ENCODE measurements at regions not wholly inside any gene's neighbourhood (a gene's known extent, or its start where the extent isn't known, plus 50 kb on each side); places are given as distances from the start of the nearest gene placed in this dataset.
"Not testable (repeated sequence)": the region's sequence is repeated elsewhere in the genome, so short reads cannot be mapped to it uniquely, and the experiment has no call there.

DNA sequence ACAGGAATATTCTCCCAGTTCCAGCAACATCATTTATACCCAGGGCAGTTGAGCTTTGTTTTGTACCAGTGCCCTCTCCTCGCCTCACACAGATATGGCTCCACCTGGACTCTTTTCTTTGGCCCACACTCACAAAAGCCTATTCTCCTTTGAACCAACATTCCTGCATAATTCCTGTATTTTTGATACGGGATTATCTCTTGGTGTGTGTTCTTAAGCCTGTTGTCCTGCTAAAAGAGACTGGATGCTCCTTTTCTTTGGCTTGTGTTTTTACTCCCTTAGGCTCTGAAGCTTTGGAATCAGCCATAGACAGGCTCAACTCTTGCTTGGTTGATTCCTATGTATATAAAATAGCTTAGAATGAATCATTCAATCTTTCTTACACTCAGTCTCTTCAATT is 305.4 kb upstream of the SATB1 start:
- DNase-seq: no peak

DNA sequence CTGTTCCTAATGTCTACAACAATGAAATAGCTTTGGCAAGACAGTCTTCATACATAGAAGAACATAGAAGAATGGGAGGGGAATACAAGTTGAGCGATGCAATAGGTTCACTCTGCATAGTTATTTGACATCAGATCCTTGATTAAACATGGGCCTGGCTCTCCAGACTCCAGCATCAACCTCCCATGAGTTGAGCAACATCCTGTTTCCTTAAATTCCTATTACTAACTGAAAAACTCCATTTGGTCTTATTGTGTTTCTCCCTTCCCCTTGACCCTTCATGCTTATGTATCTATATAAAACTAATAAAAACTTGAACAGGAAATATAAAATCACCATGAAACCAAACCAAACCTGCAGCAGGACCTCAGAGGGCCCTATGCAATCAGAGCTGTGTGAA is 304.5 kb upstream of the SATB1 start:
- no peak for DNase-seq

DNA sequence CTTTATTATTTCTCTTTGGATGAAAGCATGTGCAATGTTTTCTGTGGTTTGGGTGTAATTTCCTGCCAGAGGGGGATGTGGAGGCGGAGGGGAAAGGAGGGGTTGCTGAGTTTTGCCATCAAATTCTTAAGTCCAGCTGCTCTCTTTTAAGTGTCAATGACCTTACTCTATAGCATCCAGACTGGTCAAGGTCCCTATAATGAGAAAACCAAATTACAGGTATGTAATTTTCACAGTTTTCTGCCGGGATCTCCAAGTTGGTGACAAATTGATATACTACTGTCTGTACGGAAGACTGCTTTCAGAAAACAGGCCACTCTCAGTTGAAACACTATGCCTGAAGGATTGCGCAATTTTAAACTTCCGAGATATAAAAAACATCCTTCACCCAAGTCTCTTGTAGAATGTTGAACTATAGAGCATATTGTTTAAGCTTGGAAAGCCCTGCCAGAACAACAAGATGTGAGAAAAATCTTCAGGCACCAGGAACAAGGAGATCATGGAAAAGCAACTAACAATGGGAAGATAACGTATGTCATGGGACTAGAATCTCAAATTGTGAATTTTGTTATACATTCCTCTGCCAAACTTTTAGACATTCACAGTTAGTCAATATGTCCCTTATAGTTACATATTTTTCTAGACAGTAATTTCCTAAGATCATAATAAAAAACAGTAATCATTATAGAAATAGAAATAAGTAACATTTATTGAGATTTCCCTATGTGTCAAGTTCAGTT is 300.7 kb upstream of the SATB1 start:
- DNase-seq: peak; percentile 5

DNA sequence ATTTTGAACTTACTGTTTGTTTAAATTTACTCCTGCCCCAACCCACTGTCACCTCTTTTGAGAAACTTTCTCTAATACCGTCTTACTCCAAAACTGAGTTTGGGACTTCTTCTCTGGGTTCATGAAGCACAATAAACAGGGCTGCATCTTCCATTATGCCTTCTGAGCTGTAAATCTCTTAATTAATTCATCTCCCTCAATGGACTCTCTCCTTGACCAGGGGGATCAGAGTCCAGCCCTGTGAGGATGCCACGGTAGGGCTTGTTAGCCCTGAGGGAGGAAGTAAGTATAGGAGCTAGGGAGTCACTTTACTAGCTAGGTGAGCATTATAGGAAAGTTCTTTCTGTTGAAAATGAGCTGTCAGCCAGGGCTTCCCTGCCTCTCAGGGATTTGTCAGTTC is 299.3 kb upstream of the SATB1 start:
- no peak for DNase-seq

DNA sequence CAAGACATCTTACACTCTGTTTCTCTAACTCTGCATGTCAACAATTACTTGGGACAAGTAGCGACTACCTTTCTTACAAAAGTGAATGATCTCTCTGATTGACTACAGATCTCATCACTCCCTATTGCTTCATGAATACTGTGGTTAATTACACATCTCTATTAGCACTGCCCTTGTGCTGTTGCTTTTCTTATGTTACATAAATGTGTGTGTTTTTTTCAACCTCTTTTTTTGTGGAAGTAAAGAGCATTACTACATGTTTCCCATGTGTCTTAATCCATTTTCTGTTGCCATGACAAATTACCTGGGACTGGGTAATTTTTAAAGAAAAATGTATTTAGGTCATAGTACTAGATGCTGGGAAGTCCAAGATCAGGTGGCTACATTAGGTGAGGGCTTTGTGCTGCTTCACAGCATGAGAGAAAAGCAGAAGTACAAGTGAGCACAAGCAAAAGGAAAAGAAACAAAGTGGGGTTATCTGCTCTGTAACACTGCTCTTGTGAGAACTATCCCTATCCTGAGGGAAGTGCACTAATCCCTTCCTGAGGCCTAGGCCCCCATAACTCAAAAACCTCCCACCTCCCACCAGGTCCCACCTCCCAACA is 298.2 kb upstream of the SATB1 start:
- no peak for DNase-seq

DNA sequence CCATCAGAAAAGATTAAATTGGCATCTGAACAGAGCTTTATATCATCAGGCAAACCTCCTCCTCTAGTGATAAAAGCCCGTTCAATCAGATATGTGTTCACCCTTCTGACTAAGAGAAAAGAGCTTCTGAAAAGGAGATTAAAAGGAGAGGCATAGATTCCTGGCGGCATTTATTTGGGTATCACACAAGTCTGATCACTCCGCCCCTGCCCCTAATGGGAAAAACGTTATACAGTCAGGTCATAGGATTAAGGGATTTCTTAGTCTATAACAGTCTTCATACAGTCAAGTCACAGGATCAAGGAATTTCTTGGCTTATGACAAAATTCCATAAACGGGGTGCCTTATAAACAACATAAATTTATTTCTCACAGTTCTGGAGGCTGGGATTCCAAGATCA is 295.4 kb upstream of the SATB1 start:
- no peak for DNase-seq

DNA sequence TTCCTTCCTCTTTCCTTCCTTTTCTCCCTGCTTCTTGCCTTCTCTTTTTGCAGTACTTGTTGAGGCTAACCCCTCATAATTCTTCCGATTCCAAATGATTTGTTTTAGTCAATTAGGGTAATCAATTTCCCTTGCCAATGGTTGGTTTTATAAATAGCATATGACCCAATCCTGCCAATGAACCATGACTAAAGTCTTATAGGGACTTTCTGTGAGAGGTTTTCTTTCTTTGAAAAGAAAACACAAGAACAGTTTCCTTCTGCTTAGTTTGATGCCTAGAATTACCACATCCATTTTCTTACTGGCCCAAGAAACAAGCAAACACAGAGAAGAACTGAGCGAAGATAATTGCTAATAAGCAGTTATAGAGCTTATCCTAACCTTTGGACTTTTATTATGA is 292.5 kb upstream of the SATB1 start:
- no peak for DNase-seq

DNA sequence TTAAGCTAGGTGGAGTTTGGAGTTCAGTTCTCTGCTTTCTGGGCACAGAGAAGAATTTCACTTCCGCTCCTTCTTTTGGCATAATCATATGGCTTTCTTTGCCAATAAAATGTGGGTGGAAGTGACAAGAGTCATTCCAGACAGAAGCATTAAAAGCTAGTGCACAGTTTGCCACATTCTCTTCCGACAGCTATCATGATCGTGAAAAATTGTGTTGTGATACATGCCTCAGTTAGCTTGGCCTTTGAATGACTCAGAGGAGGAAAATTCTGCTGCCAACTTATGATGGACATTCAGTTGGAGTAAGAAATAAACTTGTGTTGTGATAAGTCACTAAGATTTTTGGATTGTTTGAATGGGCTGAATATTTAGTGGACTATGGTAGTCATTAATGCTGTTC is 291.7 kb upstream of the SATB1 start:
- no peak for DNase-seq

DNA sequence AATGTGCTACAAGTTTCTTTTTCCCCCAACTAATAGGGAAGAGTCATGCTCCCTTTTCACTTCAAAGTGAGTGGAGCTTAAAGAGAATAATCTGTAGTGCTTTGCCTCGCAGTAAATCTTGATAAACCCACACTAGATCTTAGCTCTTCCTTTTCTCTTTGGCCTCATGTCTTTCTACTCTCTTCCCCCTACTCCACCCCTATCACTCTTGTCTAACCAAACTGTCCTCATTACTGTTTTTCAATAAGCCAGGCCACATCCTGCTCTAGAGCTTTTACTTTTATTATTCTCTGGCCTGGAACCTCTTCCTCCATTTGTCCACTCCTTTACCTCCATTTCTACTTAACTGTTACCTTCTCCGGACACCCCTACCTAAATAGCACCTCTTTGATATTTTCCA is 291.0 kb upstream of the SATB1 start:
- DNase-seq: no peak

DNA sequence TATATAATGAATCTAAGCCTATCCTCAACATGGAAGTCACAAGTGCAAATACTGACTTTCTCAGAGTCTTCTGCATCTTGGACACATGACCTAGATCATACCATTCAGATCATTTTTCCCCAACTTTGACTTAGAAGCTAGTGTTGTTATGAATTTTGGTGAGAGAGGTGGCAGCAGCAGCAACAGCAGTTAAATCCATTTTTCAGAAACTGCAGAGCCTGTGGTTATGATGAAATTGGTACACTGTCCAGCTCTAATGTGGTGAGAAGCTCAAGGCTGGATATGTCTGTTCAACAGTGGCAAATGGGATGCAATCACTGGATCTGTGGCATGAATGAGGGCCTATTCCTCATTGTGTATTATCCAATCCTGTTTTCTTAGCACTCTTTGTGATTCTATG is 290.1 kb upstream of the SATB1 start:
- DNase-seq: no peak

DNA sequence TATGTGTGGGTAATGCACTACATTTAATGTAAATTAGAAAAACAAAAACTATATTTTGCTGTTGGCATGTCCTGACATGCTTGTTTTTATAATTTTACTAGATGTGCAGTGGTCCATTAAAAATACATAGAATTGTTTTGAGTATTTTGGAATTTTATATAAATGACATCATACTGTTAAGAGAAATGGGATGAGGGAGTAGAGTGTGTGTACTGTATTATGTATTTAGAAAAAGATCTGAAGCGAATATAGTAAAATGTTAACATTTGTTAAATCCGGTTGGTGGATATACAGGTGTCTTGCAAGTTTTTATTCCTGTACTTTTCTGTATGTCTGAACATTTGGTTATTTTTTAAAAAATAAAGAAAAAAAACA is 288.4 kb upstream of the SATB1 start:
- no peak for DNase-seq

DNA sequence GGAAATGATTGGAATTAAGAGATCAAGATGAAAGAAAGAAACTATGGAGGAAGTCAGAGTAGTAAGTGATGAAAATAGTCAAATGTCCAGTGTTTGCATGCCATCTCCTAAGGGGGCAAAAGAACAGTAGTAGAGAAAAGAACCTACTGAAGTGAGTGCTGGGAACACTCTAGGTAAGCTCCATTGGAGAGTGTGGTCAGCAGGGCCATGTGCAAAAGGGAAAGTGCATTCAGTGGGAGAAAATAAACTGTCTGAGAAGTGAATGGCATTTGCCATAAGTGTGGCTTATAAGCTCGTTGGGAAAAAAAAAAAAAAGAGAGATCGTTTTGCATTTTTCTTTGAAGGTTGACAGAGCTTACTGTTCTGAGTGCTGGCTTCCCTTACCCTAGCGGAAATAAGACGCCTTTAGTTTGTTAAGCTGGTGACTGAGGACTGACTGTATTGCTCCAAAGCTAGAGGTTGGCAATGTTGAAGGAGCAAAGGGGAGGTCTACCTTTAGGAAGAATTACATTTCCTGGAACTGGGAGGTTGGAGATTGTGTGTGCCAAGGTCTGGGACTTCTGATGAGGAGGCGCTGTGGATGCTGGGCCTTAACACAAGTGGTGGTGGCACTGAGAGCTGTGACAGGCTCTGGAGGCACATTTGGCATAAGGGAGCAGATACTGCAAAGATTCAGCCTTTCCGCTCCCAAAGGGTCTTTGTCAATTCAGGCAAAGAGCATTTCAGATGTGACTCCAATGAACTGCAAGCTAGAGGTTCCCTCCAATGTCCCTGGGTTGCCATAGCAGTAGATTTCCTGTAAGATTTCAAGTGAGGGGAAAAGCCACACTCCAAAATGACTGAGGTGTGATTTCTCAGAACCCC is 287.8 kb upstream of the SATB1 start:
- DNase-seq: no peak

DNA sequence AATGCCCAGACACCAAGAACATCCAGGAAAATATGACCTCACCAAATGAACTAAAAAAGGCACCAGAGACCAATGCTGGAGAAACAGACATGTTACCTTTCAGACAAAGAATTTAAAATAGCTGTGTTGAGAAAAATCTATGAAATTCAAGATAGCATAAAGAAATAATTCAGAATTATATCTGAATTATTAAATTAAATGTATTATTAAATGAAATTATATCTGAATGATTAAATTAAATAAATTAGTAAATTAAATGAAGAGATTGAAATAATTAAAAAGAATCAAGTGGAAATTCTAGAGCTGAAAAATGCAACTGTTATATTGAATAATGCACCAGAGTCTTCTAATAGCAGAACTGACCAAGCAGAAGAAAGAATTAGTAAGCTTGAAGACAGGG is 279.2 kb upstream of the SATB1 start:
- DNase-seq: no peak

DNA sequence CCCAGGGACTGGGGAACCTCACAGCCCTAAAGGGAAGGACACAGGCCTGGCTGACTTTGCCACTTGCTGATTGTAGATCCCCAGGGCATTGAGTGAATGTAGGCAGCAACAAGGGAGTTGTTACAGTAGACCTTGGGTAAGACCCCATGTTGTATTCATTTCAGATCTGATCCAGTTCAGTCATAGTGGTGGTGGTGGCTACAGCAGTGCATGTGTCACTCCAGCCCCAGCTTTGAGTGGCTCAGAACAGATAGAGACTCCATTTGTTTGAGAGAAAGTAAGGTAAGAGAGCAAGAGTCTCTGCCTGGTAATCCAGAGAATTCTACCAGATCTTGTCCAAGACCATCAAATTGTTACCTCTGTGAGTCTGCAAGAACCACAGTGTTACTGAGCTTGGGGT is 278.7 kb upstream of the SATB1 start:
- no peak for DNase-seq

DNA sequence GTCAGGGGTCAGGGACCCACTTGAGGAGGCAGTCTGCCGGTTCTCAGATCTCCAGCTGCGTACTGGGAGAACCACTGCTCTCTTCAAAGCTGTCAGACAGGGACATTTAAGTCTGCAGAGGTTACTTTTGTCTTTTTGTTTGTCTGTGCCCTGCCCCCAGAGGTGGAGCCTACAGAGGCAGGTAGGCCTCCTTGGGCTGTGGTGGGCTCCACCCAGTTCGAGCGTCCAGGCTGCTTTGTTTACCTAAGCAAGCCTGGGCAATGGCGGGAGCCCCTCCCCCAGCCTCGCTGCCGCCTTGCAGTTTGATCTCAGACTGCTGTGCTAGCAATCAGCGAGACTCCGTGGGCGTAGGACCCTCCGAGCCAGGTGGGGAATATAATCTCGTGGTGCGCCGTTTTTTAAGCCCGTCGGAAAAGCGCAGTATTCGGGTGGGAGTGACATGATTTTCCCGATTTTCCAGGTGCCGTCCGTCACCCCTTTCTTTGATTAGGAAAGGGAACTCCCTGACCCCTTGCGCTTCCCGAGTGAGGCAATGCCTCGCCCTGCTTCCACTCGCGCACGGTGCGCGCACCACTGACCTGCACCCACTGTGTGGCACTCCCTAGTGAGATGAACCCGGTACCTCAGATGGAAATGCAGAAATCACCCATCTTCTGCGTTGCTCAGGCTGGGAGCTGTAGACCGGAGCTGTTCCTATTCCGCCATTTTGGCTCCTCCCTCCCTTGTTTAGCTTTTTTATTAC is 268.6 kb upstream of the SATB1 start:
- not testable (repeated sequence) for DNase-seq

DNA sequence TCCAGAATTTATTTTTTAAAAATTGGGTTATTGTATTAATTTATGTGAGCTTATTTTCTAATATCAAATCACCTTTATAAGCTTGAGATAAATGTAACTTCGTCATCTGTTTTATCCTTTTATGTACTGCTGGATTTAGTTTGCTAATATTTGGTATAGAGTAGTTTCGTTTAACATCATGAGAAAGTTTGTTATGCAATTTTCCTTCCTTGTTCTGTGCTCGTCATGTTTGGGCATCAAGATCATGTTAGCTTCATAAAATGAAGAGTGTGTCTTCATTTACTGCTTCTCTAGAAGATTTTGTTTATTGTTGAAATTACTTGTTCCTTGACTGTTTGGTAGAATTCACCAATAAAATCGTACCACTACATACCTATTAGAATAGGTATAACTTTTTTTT is 262.1 kb upstream of the SATB1 start:
- DNase-seq: no peak

DNA sequence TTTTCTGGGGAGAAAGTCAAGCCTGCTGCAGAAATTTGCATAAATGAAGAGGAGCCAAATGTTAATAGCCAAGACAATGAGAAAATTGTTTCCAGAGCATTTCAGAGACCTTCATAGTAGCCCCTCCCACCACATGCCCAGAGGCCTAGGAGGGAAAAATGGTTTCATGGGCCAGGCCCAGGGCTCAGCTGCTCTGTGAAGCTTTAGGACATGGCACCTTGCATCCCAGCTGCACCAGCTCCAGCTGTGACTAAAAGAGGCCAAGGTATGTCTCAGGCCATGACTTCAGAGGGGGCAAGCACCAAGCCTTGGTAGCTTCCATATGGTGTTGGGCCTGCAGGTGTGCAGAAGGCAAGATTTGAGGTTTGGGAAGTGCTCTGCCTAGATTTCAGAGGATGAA is 258.8 kb upstream of the SATB1 start:
- no peak for DNase-seq

DNA sequence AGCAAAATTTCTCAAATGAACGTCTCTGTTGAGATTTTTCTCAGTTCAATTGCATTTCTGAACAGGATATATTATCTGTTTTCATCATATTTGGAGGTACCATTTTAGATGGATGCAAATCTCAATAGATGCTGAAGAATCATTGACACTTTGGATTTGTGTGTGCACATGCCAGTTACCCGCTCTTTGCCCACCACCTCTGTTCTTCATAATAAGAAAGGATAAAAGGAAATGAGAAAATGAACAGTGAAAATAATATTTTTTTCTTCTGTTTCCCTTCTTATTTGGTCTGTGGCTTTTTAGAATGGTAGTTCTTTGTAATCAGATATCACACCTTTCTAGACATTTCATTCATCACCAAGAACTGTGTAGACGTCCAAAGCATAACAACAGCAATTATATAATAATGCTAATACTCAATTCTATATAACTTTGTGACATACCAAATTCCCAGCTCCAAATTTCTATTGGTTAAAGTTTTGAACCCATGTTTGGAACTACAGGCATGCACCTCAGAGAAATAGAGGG is 256.7 kb upstream of the SATB1 start:
- no peak for DNase-seq

DNA sequence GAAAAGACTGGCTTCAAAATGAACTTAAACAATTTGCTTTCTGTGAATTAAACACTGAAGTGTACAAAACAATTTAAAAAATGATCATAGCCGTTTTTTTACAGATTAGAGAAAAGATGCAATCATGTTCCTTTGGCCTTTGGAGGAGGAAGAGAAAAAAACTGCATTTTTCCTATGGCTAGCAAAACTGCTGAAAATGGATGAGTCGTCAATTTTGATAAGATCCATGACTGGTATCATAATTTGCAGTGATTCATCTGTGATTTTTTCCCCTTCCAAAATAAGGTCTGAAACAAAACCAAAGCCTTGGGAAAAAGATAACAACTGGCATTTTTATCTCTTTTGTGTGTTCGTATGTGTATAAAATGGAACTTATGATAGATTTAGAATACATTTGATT is 255.6 kb upstream of the SATB1 start:
- DNase-seq: no peak

DNA sequence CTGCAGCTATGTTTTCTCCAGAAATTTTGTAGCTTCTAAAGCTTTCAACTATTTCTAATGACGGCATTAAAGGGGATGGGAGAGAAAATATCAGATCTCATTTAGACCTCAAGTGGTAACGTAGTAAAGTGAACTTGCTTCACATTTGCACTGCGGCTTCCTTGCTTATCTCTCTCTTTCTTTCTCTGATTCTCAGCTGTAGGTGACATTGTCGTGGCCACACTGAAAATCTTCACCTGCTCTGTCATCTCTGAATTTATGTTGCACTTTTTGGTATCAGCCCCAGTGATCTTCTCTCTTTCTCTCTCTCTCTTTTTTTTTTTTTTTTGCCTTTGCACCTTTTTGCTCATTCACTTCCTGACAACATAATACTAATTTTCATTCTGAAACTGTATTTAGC is 254.1 kb upstream of the SATB1 start:
- no peak for DNase-seq

DNA sequence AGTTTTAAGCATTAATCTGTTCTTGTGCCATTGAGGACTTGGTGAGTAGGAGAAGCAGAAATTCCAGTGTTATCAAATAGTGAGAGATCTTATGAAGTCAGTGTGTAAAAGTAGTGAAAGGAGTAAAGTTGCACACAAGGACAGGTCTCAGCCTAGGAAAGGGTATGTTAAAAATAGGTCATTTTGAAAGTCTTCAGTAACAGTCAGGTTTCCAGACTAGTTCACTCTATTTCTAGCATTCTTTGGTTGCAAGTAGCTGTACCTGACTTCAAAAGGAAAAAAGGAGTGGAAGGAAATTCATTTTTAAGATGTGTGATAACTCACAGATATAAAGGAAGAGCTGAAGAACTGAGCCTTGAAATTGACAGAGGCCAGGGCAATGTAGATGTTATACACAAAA is 250.1 kb upstream of the SATB1 start:
- no peak for DNase-seq

DNA sequence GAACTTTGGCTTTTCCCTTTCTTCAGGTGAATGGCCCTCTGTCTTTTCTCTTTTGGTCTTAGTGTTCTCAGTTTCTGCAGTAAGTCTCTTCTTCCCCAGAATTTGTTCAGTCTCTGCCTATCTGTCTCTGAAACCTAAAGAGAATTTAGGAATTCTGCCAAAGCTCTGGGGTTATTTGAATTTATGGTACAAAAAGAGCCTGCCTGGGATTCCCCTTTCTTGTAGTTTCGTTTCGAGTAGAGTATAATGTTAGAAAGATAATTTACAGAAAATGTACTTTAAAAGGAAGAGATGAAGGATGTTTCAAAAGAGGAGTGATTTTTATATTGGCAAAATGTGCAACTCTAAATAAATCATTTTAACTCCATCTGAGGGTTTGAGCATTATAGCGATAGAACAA is 247.4 kb upstream of the SATB1 start:
- DNase-seq: no peak

DNA sequence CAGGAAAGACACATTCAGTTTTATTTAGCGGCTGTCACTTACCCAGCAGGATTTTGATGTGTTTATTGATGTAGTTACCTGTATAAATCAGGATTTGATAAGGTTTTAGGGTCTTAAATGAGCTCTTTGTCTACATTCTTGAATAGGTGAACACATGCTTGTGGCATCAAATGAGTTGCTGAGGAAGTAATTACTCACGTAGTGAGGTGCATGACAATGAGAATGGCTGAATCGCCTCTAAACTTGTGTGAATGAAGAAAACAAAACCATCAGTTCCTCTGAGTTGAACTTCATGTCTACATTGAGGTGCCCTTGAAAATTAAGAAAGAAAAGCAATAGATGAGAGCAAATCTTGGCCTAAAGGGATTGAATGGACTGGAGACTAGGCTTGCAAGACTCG is 245.6 kb upstream of the SATB1 start:
- DNase-seq: no peak
